Globus pallidus (tissue), 1 donor: ENCODE measurements at regions not wholly inside any gene's neighbourhood (a gene's known extent, or its start where the extent isn't known, plus 50 kb on each side); places are given as distances from the start of the nearest gene placed in this dataset.

Experiments used
- DNase-seq: peaks from one replicate; pipeline ENCODE4 v3.0.0-alpha.2; 2015; ENCODE audit warnings: low spot score

DNA sequence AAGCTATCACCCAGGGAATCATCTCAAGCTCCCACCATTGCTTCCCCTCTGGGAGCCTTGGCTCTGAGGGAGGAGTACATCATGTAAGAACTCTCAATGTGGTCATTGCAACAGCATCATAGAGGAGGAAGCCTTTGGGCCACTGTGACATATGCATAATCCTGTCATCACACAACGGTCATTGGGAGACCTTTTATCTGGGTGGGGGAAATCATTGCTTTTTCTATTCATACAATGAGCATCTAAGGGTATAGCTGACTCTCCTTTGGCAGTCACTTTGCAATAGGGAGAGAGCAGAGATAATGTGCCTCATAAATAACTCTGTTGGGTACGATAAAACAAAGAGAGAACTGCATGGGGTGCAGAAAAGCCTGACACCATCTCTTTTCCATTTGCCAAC is 155.2 kb upstream of the KCNIP4 start:
- DNase-seq, result no peak

DNA sequence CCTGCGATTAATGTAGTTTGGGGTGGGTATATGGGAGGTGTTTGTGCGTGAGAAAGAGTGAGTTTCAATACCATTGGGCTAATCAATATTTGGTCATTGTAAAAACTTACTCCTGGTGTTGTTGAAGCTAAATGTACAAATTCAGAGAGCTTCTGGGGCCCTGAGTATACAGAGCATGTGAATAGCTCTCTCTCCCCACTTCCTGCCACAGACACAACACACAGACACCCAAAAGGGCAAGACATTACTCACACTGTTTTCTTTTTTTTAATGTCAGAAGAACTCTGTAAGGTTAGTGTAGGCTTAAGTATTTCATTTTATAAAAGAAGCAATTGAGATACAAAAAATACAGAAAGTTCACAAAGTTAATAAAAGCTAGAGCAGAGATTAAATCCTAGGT is 151.3 kb upstream of the KCNIP4 start:
- no peak for DNase-seq

DNA sequence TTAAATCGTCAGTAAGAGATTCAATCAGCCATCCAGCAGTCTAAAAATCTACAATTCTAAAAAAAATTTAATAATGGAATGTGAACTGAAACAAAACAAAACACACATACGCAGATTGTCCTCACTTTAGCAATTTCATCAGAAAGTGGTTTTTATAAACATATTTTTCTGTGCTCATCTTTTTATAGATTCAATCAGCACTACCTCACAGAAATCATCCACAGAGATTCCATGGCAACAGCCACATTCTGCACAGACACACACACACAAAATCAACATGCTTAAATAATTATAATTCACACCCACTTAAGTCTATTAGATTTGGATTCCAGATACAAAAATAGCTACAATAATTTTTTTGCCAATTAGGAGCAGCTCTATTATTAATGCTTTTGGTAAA is 149.0 kb upstream of the KCNIP4 start:
- no peak for DNase-seq

DNA sequence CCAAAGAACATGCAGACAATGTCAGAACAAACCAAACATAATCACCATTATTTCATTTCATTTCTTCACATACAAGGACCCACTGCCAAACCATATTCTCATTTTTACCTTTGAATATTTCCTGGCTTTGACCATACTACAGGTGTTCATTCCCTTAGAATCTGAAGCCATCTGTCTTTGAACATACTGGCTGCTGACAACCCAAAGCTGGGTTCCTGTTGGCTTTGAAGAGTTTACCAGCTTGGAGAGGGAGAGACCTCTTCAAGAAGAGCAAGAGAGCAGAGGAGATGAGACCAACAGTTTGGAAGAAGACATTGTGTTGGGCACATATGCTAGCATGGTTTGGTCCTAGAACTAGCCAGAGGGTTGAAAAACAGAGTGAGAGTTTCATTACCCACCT is 145.6 kb upstream of the KCNIP4 start:
- DNase-seq, result no peak

DNA sequence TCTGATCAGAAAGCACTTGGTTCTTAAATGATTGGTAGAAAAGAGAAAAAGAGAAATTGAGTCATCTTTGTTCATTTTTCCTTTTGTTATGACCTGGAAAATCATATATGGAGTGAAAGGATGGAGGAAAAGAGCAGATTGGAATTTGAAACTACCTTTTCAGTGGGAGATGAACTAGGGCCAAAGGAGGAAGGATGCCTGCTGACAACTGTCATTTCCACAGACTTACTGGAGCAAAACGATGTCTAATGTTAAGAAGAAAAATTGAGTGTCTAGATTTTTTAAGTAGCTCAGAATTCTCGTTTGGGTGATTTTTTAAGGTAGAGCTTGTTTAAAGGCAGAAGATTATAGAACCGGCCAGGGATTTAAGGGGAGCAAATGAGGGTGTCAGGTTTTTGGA is 144.6 kb upstream of the KCNIP4 start:
- DNase-seq, result no peak

DNA sequence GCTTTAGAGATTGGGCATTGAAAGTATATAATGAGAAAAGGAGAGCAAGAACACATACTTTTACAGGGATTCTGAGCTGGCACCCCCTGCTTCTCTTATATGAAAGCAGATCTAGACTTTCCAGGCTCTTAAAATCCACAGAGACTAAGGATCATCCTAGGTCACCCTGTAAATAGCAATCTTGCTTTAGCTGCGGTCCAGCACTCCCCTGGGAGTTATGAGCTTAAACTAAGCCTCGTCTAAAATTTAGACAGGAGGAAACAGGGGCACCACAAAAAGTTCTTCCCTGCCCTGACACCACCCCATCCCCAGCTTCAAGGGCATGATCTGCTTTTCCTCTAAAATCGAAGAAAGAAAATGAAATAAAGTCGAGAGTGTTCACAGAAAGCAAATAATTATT is 143.3 kb upstream of the KCNIP4 start:
- DNase-seq, result no peak

DNA sequence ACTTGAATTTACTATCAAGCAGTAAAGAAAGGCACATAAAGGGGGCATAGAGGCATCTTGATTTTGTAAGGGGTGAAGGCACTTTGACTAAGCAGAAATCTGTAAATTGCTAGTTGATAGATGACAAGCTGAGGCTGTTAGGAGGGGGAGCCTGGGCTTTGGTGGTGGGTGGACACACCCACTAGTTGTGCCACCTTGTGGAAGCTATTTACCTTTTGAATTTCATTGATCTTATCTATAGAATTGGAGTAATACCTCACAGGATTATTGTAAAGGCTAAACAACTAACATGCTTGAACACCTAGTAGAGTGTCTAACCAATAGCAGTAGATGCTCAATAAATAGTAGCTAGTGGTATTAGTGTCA is 142.8 kb upstream of the KCNIP4 start:
- DNase-seq, result no peak

DNA sequence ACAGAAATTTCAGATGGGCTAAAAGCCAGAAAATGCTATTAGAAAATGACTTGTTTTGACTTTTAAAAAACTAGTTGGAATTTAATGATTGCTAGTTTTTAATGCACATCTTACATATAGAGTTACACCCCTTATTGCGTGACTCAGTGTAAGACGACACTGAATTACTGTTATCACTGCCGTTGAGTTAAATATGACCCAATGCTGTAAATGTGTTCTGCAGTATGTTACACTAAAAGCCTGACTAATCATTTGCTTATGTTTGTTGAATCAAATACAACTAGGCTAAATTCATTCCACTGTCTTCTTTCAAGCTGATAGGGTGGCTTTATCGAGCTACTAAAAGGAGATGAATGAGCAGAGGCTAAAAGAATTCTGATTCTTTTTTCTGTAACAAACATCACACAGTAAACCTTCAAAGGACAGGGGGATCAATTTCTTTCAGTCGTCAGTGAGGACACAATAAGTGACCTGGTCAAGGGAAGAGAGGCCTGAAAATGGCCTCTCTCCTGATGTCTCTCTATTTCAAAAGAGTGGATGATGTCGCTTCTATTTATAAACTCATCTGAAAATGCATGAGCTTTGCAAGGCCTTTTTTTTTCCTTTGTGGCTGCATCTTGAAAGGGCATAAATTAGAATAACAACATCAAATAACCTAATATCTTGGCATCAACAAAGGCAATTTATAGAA is 142.2 kb upstream of the KCNIP4 start:
- no peak for DNase-seq

DNA sequence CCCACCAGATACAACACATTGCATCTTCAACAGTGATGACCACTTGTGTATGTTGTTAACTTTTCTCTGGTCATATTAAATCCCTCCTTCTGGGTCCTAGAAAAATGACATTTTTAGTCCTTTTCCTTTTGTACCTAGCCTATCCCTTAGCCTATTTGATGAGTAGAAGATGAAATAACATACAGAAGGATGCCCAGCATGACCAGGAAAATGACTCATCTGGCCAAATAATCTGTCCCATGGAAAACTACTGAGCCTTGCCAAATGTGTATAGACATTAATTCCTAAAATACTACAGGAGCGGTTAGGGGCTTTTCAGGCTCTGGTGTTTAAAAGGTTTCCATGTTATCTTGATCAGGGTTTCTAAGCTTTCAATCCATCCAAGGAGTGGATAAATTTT is 129.0 kb upstream of the KCNIP4 start:
- DNase-seq, result no peak

DNA sequence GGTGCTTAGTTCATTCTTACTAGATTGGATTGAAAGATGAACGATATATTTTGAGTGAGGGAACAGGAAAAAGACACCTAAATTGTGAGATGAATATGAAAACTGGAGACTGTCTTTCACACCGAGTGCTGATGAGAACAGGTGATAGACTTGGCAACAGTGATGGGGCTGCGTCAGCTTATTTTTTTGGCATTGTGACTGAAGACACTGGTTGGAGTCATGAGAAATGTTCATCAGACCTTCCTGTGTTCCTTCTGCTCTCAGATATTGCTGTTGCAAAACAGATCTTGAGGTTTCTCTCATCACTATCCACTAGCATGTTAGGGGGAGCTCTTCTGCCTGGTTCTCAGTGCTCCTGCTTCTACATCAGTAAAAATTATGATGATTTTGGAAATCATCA is 124.2 kb upstream of the KCNIP4 start:
- DNase-seq, result no peak

DNA sequence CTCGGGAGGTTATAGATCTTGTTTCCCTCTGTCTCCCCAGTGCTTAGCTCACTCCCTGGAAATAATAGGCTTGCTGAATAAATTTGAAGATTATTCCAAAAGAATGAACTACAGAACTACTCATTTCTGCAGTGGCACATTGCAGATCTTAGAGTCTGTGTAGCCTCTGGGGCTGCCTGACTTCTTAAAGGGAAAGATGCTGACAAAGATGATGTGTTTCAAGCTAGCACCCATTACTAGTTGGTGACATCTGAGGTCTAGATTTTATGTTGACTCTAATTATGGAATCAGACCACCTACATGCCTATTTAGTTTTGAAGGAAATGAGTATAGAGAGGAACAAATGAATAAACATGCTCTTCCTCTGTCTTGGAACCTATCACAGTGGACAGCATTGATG is 123.7 kb upstream of the KCNIP4 start:
- DNase-seq, result no peak

DNA sequence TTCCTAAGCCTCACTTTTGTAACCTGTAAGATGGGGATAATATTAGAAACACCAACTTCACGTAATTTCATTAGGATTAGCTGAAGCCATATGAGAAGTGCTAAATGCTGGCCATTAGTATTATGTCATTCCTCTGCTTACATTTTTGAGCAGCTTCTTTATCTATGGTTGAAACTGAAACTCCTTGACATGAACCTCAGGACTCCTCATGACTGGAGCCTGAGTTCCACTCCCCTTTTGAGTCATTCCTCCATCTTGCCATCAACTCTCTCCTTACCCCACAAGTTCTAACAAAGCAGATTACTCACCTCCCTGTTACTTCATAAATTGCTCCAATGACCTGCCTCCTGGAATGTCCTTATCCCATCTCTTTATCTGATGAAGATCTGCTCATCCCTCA is 123.2 kb upstream of the KCNIP4 start:
- no peak for DNase-seq

DNA sequence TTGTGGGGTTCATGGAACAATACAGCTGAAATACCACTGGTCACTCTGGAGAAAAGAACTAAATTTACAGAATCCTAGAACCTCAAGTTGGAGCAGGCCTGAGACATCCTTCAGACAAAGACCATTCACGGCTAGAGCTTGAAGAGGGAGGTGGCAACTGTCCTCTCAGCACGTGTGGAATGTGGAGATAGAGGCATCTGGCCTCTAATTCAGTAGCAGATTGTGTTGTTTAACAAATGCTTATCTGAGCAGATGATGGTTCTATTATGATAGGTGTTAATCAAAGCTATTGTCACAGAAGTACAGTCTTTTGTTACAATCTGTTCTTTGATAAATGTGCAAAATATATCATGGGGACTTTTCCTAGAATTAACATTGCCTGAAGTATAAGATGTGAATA is 121.7 kb upstream of the KCNIP4 start:
- no peak for DNase-seq

DNA sequence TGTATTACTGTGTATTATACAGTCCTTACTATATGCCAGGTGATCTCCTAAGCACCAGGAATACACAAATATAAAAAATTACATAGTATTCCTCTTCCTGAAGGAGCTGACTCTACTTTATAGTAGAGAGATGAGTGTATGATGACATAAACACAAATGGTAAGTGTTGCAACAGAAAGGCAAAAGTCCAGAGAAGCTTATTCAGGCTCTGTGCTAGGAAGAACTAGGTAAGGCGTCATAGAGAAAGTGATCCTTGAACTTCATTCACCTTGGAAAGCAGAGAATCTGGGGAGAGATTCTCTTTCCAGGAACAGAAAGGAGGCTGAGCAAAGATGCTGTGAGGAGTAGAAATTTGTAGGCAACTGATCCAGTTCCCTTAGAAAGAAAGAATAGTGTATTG is 115.0 kb upstream of the KCNIP4 start:
- no peak for DNase-seq

DNA sequence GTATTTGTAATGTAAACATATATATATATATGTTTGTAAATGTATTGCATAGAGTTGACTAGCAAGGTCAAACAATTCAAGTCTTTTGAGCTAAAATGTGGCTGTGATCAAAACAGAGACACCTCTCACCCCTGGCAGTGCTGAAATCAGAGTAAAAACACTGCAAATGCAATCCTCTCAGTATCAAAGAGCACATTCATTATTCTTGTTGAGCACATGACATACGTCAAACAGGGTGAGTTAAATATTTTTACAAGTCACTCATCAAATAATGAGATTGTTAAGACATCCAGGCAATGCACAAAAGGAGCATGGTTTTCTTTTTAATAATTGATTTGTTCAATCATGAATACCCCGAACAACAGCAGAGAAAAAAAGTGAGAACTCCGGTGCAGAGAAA is 114.1 kb upstream of the KCNIP4 start:
- DNase-seq, result no peak

DNA sequence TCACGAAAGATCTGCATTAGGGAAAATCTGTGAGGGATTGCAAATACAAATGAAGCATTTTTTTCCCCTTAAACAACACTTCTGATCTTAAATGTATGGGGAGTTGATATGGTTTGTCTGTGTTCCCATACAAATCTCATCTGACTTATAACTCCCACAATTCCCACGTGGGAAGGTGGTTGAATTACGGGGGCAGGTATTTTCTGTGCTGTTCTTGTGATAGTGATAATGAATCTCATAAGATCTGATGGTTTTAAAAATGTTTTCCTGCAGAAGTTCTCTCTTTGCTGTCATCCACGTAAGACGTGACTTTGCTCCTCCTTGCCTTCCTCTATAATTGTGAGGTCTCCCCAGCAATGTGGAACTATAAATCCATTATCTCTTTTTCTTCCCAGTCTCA is 107.4 kb upstream of the KCNIP4 start:
- DNase-seq, result no peak

DNA sequence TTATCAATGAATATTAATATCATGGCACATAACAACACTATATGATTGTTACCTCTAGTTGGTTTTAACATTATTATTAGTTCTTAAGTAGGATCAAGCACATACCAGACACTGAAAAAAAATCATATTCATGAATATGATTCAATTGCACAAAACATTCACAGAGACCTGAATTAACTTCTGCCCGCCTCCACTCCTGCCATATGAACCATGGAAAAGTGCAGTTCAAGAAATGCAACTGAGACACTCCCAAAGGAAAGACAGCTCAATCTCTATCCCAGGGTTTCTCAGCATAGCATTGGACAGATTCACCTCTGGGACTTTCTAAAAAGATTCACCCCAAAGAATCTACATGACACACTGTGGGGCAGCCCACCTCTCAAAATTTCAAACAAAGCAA is 103.5 kb upstream of the KCNIP4 start:
- DNase-seq, result no peak

DNA sequence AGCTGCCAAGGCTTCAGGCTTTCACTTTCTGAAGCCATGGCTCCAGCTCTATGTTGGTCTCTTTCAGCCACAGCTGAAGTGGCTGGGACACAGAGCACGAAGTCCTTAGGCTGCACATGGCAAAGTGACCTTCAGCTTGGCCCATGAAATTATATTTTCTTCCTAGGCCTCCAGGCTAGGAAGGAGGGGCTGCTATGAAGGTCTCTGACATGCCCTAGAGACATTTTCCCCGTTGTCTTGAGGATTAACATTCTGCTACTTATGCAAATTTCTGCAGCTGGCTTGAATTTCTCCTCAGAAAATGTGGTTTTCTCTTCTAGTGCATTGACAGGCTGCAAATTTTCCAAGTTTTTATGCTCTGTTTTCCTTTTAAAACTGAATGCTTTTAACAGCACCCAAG is 99.8 kb upstream of the KCNIP4 start:
- no peak for DNase-seq

DNA sequence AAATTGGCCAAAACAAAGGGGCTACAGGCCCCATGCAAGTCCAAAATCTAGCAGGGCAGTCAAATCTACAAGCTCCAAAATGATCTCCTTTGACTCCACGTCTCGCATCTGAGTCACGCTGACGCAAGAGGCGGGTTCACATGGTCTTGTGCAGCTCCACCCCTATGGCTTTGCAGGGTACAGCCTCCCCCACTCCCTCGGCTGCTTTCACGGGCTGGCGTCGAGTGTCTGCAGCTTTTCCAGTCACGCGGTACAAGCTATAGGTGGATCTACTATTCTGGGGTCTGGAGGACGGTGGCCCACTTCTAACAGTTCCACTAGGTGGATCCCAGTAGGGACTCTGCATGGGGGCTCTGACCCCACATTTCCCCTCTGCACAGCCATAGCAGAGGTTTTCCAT is 99.2 kb upstream of the KCNIP4 start:
- no peak for DNase-seq

DNA sequence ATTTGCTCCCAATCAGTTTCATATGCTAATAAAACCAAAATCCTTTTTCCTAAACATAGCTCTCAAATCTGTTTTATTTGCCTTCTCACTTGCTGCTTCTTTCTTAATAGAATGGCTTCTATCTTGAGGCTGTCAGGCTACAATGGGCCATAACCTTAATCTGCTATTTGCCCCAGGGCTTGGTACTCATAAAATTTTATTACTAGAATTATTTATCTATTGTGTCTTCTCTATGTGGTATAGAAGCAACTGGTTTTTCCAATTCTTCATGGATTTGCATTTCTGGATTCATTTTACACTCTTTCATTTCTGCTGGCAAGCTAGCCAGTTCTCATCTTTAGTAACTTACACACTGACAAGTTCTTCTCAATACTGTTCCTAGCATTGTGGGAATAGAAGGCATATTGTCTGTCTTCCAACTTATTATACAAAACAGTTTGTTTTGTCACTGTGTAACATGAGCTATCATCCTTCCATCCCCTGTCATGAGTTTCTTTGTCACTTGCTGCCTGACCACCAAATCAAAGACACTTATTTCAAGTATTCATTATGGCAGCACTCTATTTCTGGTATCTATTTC is 96.6 kb upstream of the KCNIP4 start:
- DNase-seq, result no peak

DNA sequence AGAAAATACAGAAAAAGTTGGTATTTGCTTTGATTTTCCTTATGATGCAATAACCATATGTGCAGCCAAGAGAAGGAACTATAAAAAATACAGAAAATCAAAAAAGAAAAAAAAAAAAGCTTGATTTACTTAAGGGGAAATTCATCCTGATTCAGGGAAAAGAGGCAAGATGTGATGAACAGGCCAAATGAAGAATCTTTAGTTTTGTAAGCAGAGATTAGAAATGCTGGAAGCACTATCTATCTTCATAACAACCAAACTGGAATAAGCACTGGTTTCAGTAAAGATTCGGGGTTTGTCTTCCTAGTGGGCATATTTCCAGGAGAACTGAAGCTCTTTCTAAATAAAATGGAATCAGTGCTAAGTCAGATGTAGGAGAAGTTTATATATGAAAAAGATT is 82.9 kb upstream of the KCNIP4 start:
- DNase-seq, result no peak

DNA sequence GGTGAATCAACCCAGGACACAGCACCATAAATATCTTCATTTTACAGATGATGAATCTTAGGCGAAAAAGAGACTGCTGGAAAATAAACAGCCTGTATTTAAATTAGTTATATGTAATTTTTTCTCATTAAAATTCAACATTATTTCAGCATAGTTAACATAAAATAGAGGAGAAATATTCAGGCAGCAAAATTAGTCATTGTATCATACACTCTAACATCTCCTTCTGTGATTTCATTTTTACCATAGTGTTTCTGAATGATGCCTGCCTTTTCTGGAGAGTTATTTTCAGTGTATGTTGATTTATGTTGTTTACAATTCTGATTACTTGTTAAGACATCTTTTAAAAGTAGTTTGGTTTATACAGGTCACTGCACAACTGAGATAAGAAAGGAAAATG is 82.3 kb upstream of the KCNIP4 start:
- no peak for DNase-seq

DNA sequence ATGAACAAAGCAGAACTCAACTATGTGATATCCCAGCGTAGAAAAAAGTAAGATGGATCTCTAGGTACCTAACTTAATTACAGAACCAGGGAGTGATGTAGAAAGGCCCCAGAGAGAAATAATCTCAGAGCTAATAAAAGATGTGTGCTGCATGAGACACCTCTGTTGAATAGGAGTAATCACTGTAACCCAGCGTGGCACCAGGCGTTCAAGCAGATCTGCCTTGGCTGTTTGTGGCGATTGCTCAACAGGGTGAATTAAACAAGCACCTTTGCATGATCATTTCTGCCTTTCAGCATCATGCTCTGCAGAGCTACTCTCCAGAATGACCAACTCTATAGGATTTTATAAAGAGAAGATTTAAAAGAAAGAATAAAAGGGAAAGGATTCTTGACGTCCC is 81.7 kb upstream of the KCNIP4 start:
- DNase-seq, result no peak

DNA sequence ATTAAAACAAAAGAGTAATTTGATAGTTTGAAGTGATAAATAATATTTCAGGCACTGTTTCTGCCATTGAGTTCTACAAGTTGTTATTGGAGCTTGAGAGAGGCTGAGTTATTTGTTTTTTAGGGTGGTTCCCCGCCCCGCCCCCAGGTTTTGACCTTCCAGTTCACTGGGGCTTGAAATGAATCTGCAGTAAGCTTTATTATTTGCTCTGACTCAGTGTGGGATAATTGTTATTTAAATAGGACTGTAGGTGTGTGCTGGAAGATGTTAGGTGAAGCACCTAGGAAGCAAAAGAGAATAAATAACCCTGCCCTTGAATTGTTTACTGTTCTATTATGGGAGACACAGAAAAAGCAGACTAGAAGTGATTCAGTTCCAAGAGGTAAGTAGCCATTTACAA is 81.2 kb upstream of the KCNIP4 start:
- no peak for DNase-seq

DNA sequence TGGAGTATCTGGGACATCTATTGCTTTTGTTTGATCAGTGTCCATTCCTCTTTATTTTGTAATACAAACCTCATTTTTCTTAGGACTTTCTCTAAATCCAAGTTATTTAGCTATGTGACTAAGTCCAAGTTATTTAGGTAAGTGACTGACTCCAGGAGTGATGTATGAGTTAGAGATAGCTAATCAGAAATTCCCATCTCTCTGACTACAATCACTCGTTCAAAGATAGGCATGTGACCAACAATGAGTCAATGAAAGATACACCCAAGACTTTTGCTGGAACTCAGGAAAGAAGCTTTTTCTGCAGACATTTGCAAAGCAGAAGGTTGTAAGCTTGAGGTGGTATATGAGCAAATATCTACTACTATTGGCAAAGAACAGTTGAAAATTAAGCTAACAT is 72.5 kb upstream of the KCNIP4 start:
- DNase-seq, result no peak
